Right ventricle myocardium inferior (tissue), 1 donor: ENCODE measurements at regions not wholly inside any gene's neighbourhood (a gene's known extent, or its start where the extent isn't known, plus 50 kb on each side); places are given as distances from the start of the nearest gene placed in this dataset.
A peak's percentile ranks its signal among the peaks of the same experiment; 100 is the strongest.
"Not testable (repeated sequence)": the region's sequence is repeated elsewhere in the genome, so short reads cannot be mapped to it uniquely, and the experiment has no call there.

Experiments used
- ATAC-seq: fragments of 200-7000 bp; cut with Tn5 transposase; one replicate; pipeline ENCODE4 v1.9.1; 2020; ENCODE audit warnings: mild to moderate bottlenecking, moderate library complexity
- DNase-seq: peaks from one replicate; pipeline ENCODE4 v3.0.0; 2021; ENCODE audit errors: missing footprints
- intact Hi-C: fragments of 100-400 bp; cut with DNase I; formaldehyde crosslinking; loops from one replicate; pipeline ENCODE4 v1.11.0; 2022
- donor health status: DM: no; HTN: yes; CAD: no; lungs with severe emphysema.

- intact Hi-C loops, DNase-seq, ATAC-seq: not testable (repeated sequence)
These were observed 262.1 kb downstream of the DKK2 start for GRCh38 chr4:106774055-106774454.

GRCh38 chr4:106773076-106773905, 262.8 kb downstream of the DKK2 start:
- ATAC-seq (no peak), DNase-seq (no peak)
- intact Hi-C loops = no loop called here

- intact Hi-C loops = no loop called here
These were observed 268.1 kb downstream of the DKK2 start for GRCh38 chr4:106767991-106768390.

GRCh38 chr4:106766519-106766918, 269.6 kb downstream of the DKK2 start:
- intact Hi-C loops = no loop called here
- ATAC-seq = no peak
- DNase-seq = no peak

More at GRCh38 chr4:106767991-106768390, 268.1 kb downstream of the DKK2 start:
- no peak for ATAC-seq
- no peak for DNase-seq

- ATAC-seq = no peak
- intact Hi-C loops = no loop called here
These were observed 271.3 kb downstream of the DKK2 start for GRCh38 chr4:106764774-106765173.

GRCh38 chr4:106762666-106763443, 273.3 kb downstream of the DKK2 start:
- intact Hi-C loops = no loop called here
- DNase-seq = no peak
- ATAC-seq = no peak

More at GRCh38 chr4:106764774-106765173, 271.3 kb downstream of the DKK2 start:
- DNase-seq = no peak

GRCh38 chr4:106753426-106753825, 282.7 kb downstream of the DKK2 start:
- DNase-seq (no peak), ATAC-seq (no peak)
- intact Hi-C loops = no loop called here

- DNase-seq (no peak), ATAC-seq (no peak)
- intact Hi-C loops = no loop called here
These were observed 289.7 kb downstream of the DKK2 start for GRCh38 chr4:106746451-106746850.

- intact Hi-C loops = no loop called here
- no peak for ATAC-seq
- no peak for DNase-seq
These were observed 298.0 kb downstream of the DKK2 start for GRCh38 chr4:106738121-106738520.

- intact Hi-C loops = no loop called here
- ATAC-seq = no peak
- DNase-seq = no peak
These were observed 317.6 kb downstream of the DKK2 start for GRCh38 chr4:106718548-106718947.

- DNase-seq = no peak
- intact Hi-C loops = no loop called here
- ATAC-seq = no peak
These were observed 319.0 kb downstream of the DKK2 start for GRCh38 chr4:106717091-106717490.

GRCh38 chr4:106715825-106716224, 320.3 kb downstream of the DKK2 start:
- no peak for ATAC-seq
- DNase-seq = no peak
- intact Hi-C loops = no loop called here

- ATAC-seq (peak; percentile 23), DNase-seq (no peak)
- intact Hi-C loops = no loop called here
These were observed 327.7 kb downstream of the DKK2 start for GRCh38 chr4:106708464-106708816.

- DNase-seq = no peak
- intact Hi-C loops = no loop called here
- peak; percentile 31 for ATAC-seq
These were observed 328.2 kb downstream of the DKK2 start for GRCh38 chr4:106707776-106708463.

GRCh38 chr4:106704253-106704870, 331.8 kb downstream of the DKK2 start:
- intact Hi-C loops = no loop called here
- DNase-seq = no peak
- ATAC-seq = no peak

GRCh38 chr4:106700321-106700720, 331.7 kb upstream of the GIMD1 start:
- ATAC-seq (no peak), DNase-seq (no peak)
- intact Hi-C loops = no loop called here

GRCh38 chr4:106698621-106699195, 330.1 kb upstream of the GIMD1 start:
- DNase-seq (no peak), ATAC-seq (no peak)
- intact Hi-C loops = no loop called here

- ATAC-seq (no peak), DNase-seq (no peak)
- intact Hi-C loops = no loop called here
These were observed 327.1 kb upstream of the GIMD1 start for GRCh38 chr4:106695501-106696262.
